Ishikawa (cell line): ENCODE measurements at regions not wholly inside any gene's neighbourhood (a gene's known extent, or its start where the extent isn't known, plus 50 kb on each side); places are given as distances from the start of the nearest gene placed in this dataset.

ENCODE experiments used
- CEBPB ChIP-seq: IDR thresholded peaks from 2 replicates; pipeline ENCODE4 v1.6.1; 2012
- CREB1 ChIP-seq: IDR thresholded peaks from 2 replicates; pipeline ENCODE4 v1.6.1; 2012; ENCODE audit warnings: low read depth
- EGR1 ChIP-seq: IDR thresholded peaks from 2 replicates; pipeline ENCODE4 v1.6.1; 2012
- EP300 ChIP-seq: IDR thresholded peaks from 2 replicates; pipeline ENCODE4 v1.6.1; 2012; ENCODE audit warnings: borderline replicate concordance
- FOXM1 ChIP-seq: IDR thresholded peaks from 2 replicates; pipeline ENCODE4 v1.6.1; 2012; ENCODE audit warnings: low read depth, borderline replicate concordance
- NFIC ChIP-seq: IDR thresholded peaks from 2 replicates; pipeline ENCODE4 v1.6.1; 2012
- RAD21 ChIP-seq: IDR thresholded peaks from 2 replicates; pipeline ENCODE4 v1.6.1; 2012; ENCODE audit warnings: low read depth
- TAF1 ChIP-seq: IDR thresholded peaks from 2 replicates; pipeline ENCODE4 v1.6.1; 2012; ENCODE audit warnings: low read depth, mild to moderate bottlenecking
- TCF12 ChIP-seq: IDR thresholded peaks from 2 replicates; pipeline ENCODE4 v1.6.1; 2012; ENCODE audit warnings: low read depth
- TEAD4 ChIP-seq: IDR thresholded peaks from 2 replicates; pipeline ENCODE4 v1.6.1; 2012
- USF1 ChIP-seq: IDR thresholded peaks from 2 replicates; pipeline ENCODE4 v1.6.1; 2012
- YY1 ChIP-seq: IDR thresholded peaks from 2 replicates; pipeline ENCODE4 v1.6.1; 2012; ENCODE audit warnings: low read depth
- ZBTB7A ChIP-seq: IDR thresholded peaks from 2 replicates; pipeline ENCODE4 v1.6.1; 2012; ENCODE audit warnings: low read depth
- TF ChIP-seq, protein P1 (sequence below): IDR thresholded peaks from 2 replicates; pipeline ENCODE4 v1.6.1; 2012
- TF ChIP-seq, protein P2 (sequence below): IDR thresholded peaks from 2 replicates; pipeline ENCODE4 v1.6.1; 2012; ENCODE audit warnings: low read depth, mild to moderate bottlenecking

- TF ChIP-seq CEBPB (no peak), CREB1 (no peak), TCF12 (no peak), TEAD4 (no peak), ZBTB7A (no peak), EGR1 (no peak), YY1 (no peak), EP300 (no peak), NFIC (no peak), USF1 (no peak), FOXM1 (no peak), TAF1 (no peak), RAD21 (no peak)
- TF ChIP-seq, protein P1, sequence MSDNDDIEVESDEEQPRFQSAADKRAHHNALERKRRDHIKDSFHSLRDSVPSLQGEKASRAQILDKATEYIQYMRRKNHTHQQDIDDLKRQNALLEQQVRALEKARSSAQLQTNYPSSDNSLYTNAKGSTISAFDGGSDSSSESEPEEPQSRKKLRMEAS: no peak
- TF ChIP-seq, protein P2, sequence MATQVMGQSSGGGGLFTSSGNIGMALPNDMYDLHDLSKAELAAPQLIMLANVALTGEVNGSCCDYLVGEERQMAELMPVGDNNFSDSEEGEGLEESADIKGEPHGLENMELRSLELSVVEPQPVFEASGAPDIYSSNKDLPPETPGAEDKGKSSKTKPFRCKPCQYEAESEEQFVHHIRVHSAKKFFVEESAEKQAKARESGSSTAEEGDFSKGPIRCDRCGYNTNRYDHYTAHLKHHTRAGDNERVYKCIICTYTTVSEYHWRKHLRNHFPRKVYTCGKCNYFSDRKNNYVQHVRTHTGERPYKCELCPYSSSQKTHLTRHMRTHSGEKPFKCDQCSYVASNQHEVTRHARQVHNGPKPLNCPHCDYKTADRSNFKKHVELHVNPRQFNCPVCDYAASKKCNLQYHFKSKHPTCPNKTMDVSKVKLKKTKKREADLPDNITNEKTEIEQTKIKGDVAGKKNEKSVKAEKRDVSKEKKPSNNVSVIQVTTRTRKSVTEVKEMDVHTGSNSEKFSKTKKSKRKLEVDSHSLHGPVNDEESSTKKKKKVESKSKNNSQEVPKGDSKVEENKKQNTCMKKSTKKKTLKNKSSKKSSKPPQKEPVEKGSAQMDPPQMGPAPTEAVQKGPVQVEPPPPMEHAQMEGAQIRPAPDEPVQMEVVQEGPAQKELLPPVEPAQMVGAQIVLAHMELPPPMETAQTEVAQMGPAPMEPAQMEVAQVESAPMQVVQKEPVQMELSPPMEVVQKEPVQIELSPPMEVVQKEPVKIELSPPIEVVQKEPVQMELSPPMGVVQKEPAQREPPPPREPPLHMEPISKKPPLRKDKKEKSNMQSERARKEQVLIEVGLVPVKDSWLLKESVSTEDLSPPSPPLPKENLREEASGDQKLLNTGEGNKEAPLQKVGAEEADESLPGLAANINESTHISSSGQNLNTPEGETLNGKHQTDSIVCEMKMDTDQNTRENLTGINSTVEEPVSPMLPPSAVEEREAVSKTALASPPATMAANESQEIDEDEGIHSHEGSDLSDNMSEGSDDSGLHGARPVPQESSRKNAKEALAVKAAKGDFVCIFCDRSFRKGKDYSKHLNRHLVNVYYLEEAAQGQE: no peak
Observed at GRCh38 chr12:124450376-124450750, 117.0 kb downstream of the NCOR2 start.

DNA sequence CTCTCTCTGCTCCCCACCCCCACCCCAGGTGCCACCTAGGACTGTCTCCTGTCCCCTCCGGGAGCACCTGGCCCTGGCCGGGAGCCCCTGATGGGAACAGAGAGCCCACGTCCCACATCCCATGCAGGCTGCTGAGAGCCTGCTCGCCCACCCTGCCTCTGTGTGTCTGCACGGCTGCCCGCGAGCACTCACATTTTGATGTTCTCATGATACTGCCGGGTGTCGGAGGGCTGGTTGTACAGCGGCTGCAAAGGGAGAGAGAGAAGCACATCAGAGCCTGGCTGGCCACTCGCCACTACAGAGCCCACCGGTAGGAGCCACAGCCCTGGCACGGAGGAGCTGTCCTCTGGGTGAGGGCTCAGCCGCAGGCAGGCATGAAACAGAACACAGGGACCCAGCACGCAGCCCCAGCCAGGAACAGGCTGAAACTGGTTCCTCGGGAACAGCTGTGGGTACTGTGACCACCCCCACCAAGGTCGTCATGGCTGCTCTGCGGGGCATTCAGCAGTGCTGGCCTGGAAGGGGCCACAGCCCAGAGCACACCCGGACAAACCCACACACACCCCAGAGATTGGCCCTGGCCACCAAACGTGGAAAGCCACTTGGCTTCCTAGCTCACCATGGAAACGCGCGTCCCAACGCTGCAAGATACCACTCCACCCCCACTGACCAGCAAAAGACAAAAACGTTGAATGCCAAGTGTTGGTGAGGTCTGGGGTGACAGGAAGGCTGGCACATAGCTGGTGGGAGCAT, 117.6 kb downstream of the NCOR2 start:
- TF ChIP-seq TCF12 (no peak), USF1 (no peak), YY1 (no peak), NFIC (no peak), RAD21 (no peak), CEBPB (no peak), CREB1 (no peak), TEAD4 (no peak), ZBTB7A (no peak), TAF1 (no peak), EGR1 (no peak)
- TF ChIP-seq, protein P2: no peak
- TF ChIP-seq, protein P1: no peak

- TF ChIP-seq RAD21 (no peak), EGR1 (no peak), TAF1 (no peak), EP300 (no peak), TCF12 (no peak), FOXM1 (no peak), CEBPB (no peak), TEAD4 (no peak), YY1 (no peak), ZBTB7A (no peak), CREB1 (no peak), NFIC (no peak), USF1 (no peak)
- TF ChIP-seq, protein P1: no peak
- TF ChIP-seq, protein P2: no peak
Observed at GRCh38 chr12:124448955-124449622, 118.3 kb downstream of the NCOR2 start.
